Left lung (tissue), 4 donors: ENCODE measurements at regions not wholly inside any gene's neighbourhood (a gene's known extent, or its start where the extent isn't known, plus 50 kb on each side); places are given as distances from the start of the nearest gene placed in this dataset.

Source experiments
- ATAC-seq: fragments of 200-7000 bp; cut with Tn5 transposase; one replicate; pipeline ENCODE4 v1.9.1; 2020; ENCODE audit warnings: moderate library complexity
- DNase-seq, 4 donors: peaks; one replicate each; pipeline ENCODE4 v3.0.0-alpha.2; 2013 to 2020
- H3K27ac ChIP-seq, 2 donors: fragments of 200-600 bp; sonication (generic) in 1 of 2; one replicate each; pipeline versions ENCODE4 v1.5.0 to v1.8.0; 2020 to 2021
- H3K27me3 ChIP-seq, 2 donors: fragments of 200-600 bp; sonication (generic) in 1 of 2; one replicate each; pipeline versions ENCODE4 v1.5.0 to v1.8.0; 2020 to 2021
- H3K36me3 ChIP-seq, 2 donors: fragments of 200-600 bp; sonication (generic) in 1 of 2; one replicate each; pipeline versions ENCODE4 v1.5.0 to v1.8.0; 2020 to 2021
- H3K4me1 ChIP-seq, 2 donors: fragments of 200-600 bp; one replicate each; pipeline ENCODE4 v1.8.0; 2021
- H3K4me3 ChIP-seq, 2 donors: fragments of 200-600 bp; sonication (generic) in 1 of 2; one replicate each; pipeline versions ENCODE4 v1.5.0 to v1.8.0; 2020 to 2021; ENCODE audit warnings: mild to moderate bottlenecking in 1 of 2
- H3K9me3 ChIP-seq, 2 donors: fragments of 200-600 bp; sonication (generic) in 1 of 2; one replicate each; pipeline versions ENCODE4 v1.5.0 to v1.8.0; 2020 to 2021
- intact Hi-C, 2 donors: fragments of 100-400 bp; cut with DNase I; formaldehyde crosslinking; loops; one replicate each; pipeline versions ENCODE4 v1.11.2 to v1.14.2; 2022
- TF ChIP-seq, protein P1 (sequence below), 2 donors: fragments of 200-600 bp; sonication (generic) in 1 of 2; IDR thresholded peaks; one replicate each; pipeline versions ENCODE4 v1.5.0 to v1.8.0; 2021; ENCODE audit warnings: antibody characterized with exemption in 2 of 2
- donor health status: DM: no; HTN: yes; CAD: no.
- donor health status: DM: no; HTN: no; CAD: no.

DNA sequence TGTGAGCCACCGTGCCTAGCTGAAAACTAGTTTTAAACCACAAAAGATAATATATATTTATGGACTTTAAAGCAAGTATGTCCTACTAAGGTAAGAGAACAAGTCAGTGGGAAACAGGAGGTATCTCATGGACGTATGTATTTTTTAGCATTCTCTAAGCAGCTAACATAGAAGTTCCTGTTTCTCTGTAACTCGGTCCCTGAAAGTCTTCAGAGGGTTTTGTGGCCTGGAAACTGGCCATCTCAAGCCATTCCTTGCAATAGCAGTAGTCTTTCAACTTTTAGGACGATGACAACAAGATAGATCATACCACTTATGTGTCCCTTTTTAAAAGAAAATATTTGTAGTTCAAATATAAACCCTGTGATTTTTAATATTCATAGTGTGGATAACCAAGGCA, 95.6 kb upstream of the RALGAPA2 start:
- ATAC-seq (no peak), DNase-seq (no peak)

DNA sequence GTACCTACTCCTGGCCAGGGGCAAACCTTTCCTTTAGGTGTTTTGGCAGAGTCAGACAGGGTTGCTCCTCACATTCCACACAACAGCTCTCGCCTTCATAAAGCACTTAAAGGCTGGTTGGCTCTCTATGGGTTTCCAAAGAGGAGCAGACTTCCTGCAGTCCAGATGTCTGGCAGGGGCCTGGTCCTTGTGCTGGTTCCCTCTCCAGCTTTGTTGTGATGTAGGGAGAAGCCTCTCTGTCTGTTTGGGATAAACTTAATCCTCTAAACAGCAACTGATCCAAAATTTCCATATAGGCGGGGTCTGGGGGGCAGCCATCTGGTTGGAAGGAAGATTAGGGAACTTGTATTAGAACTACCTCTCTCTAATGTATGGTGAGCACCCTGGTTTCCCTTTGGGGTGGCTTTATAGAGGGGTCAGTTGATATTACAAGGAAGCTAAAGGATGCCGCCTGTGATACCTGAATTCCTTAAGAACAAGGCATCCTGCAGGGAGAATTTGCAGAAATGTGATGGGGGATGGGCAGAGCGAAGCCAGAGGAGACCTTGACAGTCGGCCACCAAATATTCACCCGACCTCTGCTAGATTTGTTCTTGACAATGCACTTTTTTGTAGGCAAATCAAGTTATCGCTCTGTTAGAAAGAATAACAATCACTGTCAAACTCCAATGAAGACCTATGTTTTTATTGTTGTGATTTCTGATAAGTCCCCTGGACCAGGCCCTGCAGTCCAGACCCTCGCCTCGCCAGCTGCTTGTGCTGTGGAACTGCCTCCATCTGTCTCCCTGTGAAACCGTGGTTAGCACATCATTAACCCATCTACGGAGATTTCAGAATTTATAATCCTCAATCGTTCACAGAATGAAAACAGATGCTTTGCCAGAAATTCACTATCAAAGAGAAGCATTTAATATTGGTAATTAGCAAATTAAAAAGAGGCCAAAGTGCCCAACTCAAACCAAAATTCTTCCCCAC, 94.0 kb upstream of the RALGAPA2 start:
- H3K4me1 ChIP-seq = no peaks in the 10 kb centered on the region
- no peak overlapping the region for H3K4me3 ChIP-seq
- ATAC-seq = no peak
- TF ChIP-seq, protein P1, sequence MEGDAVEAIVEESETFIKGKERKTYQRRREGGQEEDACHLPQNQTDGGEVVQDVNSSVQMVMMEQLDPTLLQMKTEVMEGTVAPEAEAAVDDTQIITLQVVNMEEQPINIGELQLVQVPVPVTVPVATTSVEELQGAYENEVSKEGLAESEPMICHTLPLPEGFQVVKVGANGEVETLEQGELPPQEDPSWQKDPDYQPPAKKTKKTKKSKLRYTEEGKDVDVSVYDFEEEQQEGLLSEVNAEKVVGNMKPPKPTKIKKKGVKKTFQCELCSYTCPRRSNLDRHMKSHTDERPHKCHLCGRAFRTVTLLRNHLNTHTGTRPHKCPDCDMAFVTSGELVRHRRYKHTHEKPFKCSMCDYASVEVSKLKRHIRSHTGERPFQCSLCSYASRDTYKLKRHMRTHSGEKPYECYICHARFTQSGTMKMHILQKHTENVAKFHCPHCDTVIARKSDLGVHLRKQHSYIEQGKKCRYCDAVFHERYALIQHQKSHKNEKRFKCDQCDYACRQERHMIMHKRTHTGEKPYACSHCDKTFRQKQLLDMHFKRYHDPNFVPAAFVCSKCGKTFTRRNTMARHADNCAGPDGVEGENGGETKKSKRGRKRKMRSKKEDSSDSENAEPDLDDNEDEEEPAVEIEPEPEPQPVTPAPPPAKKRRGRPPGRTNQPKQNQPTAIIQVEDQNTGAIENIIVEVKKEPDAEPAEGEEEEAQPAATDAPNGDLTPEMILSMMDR (IDR thresholded peaks at IDR 0.05) = no peak
- intact Hi-C loops = no loop called here
- no peak overlapping the region for H3K27ac ChIP-seq
- H3K27me3 ChIP-seq = no peaks in the 10 kb centered on the region
- H3K36me3 ChIP-seq = no peaks in the 10 kb centered on the region
- H3K9me3 ChIP-seq = no peaks in the 10 kb centered on the region
- peak in 1 of 4 donors; percentile 28 for DNase-seq

More for the DNA sequence above, 95.6 kb upstream of the RALGAPA2 start:
- H3K36me3 ChIP-seq = no peaks in the 10 kb centered on the region
- H3K27me3 ChIP-seq = no peaks in the 10 kb centered on the region
- H3K27ac ChIP-seq = no peak overlapping the region
- no peaks in the 10 kb centered on the region for H3K4me1 ChIP-seq
- no peaks in the 10 kb centered on the region for H3K9me3 ChIP-seq
- TF ChIP-seq, protein P1 (IDR thresholded peaks at IDR 0.05) = no peak
- H3K4me3 ChIP-seq = no peak overlapping the region
- intact Hi-C loops = no loop called here

DNA sequence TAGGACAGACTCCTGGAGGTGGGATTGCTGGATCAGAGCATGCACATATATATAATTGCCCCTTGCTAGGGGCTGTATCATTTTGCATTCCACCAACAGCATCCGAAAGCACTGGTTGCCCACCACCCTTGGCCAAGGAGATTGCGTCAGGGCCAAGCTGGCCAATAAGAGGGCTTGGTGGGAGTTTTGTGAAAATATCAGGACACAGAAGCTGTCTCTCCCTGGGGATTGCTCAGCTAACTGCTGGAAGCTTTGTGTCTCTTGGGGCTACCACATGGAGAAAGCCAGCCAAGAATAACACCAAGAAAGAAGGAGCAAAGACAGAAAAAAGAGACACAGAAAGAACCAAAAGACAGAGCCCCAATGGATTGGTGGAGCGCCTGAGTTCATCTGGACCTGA, 90.6 kb upstream of the RALGAPA2 start:
- DNase-seq = no peak
- no peaks in the 10 kb centered on the region for H3K36me3 ChIP-seq
- no peak overlapping the region for H3K27ac ChIP-seq
- no peaks in the 10 kb centered on the region for H3K9me3 ChIP-seq
- no peak for ATAC-seq
- intact Hi-C loops = no loop called here
- no peak overlapping the region for H3K4me3 ChIP-seq
- TF ChIP-seq, protein P1 (IDR thresholded peaks at IDR 0.05) = no peak
- H3K27me3 ChIP-seq = no peaks in the 10 kb centered on the region
- H3K4me1 ChIP-seq = no peaks in the 10 kb centered on the region

DNA sequence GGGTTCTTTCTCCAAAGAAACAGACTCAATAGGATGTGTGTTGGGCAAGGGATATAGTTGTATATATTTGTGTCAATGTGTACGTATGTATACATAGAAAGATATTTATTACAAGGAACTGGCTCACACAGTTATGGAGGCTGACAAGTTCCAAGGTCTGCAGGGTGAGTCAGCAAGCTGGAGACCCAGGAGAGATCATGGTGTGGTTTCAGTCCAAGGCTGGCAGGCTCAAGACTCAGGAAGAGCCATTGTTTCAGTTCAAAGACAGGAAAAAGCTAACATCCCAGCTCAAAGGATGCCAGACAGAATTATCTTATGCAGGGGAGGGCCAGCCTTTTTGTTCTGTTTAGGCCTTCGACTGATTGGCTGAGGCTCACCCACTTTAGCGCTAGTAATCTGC, 89.9 kb upstream of the RALGAPA2 start:
- Histone ChIP-seq H3K4me3 (no peak overlapping the region), H3K36me3 (no peaks in the 10 kb centered on the region), H3K27me3 (no peaks in the 10 kb centered on the region), H3K27ac (no peak overlapping the region), H3K4me1 (no peaks in the 10 kb centered on the region), H3K9me3 (no peaks in the 10 kb centered on the region)
- intact Hi-C loops = no loop called here
- ATAC-seq = no peak
- DNase-seq = no peak
- TF ChIP-seq, protein P1 (IDR thresholded peaks at IDR 0.05) = no peak

DNA sequence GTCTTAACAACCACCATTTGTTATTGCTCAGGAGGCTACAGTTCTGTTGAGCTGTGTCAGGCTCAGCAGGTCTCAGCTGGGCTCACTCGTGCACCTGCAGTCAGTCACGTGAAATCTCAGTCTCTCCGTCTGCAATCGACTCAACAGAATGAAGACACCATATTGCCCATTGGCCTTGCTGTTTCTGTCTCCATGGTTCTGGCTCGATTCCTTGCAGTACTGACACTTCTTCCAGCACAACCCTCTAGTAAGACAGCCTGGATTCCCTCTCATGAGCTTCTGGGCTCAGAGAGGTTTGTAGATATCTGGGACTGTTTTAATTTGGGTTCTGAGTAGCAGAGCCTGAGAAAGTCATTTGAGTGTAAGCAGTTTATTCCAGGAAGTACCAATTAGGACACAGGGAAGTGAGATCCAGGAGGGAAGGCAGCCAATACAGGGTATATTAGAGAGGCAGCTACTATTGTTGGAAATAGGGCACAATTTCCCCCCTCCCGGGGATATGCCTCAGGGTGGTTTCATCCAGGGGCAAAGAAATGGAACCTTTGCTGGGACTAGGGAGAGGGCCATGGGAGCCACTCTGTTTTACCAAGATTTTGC, 87.4 kb upstream of the RALGAPA2 start:
- no peak for ATAC-seq

More for the DNA sequence above, 87.4 kb upstream of the RALGAPA2 start:
- Histone ChIP-seq H3K27ac (no peak overlapping the region), H3K36me3 (no peaks in the 10 kb centered on the region), H3K9me3 (no peaks in the 10 kb centered on the region), H3K4me1 (no peaks in the 10 kb centered on the region), H3K27me3 (no peaks in the 10 kb centered on the region), H3K4me3 (no peak overlapping the region)
- intact Hi-C loops = no loop called here
- DNase-seq = no peak
- TF ChIP-seq, protein P1 (IDR thresholded peaks at IDR 0.05) = no peak
